IPS-15b (cell line): ENCODE measurements at regions not wholly inside any gene's neighbourhood (a gene's known extent, or its start where the extent isn't known, plus 50 kb on each side); places are given as distances from the start of the nearest gene placed in this dataset.
"Not testable (repeated sequence)": the region's sequence is repeated elsewhere in the genome, so short reads cannot be mapped to it uniquely, and the experiment has no call there.

ENCODE experiments used
- H3K27me3 ChIP-seq: one replicate; pipeline ENCODE4 v1.6.1; 2013; ENCODE audit warnings: low read length; ENCODE audit not compliant: control insufficient read depth, insufficient read depth
- H3K36me3 ChIP-seq: one replicate; pipeline ENCODE4 v1.6.1; 2013; ENCODE audit warnings: low read length; ENCODE audit not compliant: control insufficient read depth, insufficient read depth
- H3K4me1 ChIP-seq: one replicate; pipeline ENCODE4 v1.6.1; 2013; ENCODE audit warnings: mild to moderate bottlenecking, low read length; ENCODE audit not compliant: control insufficient read depth, insufficient read depth
- H3K4me3 ChIP-seq: one replicate; pipeline ENCODE4 v1.5.1; 2013; ENCODE audit warnings: low read depth, low read length
- H3K9ac ChIP-seq: one replicate; pipeline ENCODE4 v1.6.1; 2013; ENCODE audit warnings: low read depth, mild to moderate bottlenecking, low read length
- H3K9me3 ChIP-seq: one replicate; pipeline ENCODE4 v1.6.1; 2013; ENCODE audit warnings: mild to moderate bottlenecking, low read length; ENCODE audit not compliant: control insufficient read depth, insufficient read depth

DNA sequence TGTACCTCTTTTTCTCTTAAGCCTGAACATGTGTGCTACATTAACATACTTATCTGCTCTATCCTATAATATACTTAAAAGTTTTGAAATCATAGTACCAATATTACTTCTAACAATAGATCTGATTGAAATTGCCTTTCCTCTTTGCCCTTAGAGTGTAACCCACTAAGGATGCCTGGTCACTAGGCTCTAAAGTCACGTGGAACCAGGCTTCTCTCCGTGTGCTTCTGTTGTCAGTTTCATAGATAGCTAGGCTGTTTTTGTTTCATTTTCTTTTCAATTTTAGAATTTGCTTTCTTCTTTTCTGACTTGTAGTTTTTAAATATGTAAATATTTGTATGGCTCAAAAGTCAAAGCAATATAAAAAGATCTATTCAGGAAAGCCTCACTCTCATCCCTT lies 100.5 kb upstream of the PZP start:
- H3K9ac ChIP-seq, H3K36me3 ChIP-seq, H3K9me3 ChIP-seq: not testable (repeated sequence)

DNA sequence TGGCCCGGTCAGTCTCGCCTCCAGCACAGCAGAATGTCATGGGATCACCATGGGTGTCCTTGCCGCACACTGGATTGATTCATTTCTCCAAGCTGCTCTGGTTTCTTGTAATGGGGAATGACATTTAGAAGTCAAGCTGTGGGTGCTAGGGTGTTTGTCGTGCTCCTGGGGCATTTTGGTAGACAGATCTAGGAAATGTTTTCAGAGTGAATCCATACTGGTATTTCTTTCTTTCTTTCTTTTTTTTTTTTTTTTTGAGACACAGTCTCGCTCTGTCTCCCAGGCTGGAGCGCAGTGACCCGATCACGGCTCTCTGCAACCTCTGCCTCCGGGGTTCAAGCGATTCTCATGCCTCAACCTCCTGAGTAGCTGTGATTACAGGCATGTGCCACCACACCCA lies 100.0 kb upstream of the PZP start:
- not testable (repeated sequence) for H3K9ac ChIP-seq, H3K9me3 ChIP-seq, H3K36me3 ChIP-seq, H3K27me3 ChIP-seq, H3K4me1 ChIP-seq, H3K4me3 ChIP-seq

More for the DNA sequence above, 100.5 kb upstream of the PZP start:
- H3K4me1 ChIP-seq, H3K4me3 ChIP-seq, H3K27me3 ChIP-seq: not testable (repeated sequence)

GRCh38 chr12:9307255-9307654 lies 99.1 kb upstream of the PZP start:
- H3K36me3 ChIP-seq, H3K4me3 ChIP-seq, H3K9me3 ChIP-seq, H3K27me3 ChIP-seq, H3K9ac ChIP-seq, H3K4me1 ChIP-seq: not testable (repeated sequence)

DNA sequence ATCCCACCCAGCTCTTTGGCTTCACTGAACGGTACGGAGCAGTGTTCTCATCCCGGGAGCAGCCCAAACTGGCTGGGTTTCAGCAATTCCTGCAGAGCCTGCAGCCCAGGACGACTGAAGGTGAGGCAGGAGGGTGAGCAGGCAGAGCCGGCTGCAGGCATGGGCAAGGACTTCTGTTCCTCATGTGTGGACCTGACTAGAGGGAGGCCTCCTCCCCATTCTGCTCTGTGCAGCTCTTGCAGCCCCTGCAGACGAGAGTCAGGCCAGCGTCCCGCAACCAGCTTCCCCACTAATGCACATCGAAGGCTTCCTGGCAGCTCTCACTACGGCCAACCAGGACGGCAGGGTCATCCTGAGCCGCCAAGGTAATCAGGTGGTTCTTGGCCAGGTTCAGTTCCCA lies 97.8 kb upstream of the PZP start:
- H3K27me3 ChIP-seq, H3K9me3 ChIP-seq, H3K4me3 ChIP-seq, H3K9ac ChIP-seq, H3K4me1 ChIP-seq, H3K36me3 ChIP-seq: not testable (repeated sequence)

GRCh38 chr12:9304540-9304939 lies 96.3 kb upstream of the PZP start:
- not testable (repeated sequence) for H3K36me3 ChIP-seq, H3K27me3 ChIP-seq, H3K4me1 ChIP-seq, H3K9me3 ChIP-seq, H3K4me3 ChIP-seq, H3K9ac ChIP-seq

DNA sequence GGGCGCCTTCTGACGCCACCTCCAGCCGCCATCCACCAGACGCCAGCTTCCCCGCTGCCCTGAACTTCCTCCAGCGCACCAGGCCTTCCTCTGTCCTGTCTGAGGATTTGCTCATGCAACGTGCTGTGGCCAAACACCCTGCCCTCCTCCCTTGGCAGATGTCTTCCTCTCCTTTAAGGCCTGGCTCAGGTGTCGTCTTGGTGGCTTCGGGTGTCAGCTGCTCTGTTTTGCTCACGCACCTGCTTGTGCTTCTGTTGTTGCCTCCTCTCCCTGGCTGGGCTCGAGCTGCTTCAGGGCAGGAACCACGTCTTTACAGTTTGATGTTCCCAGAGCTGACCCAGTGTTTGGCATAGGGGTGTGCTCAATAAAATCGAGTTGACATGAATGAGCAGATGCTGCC lies 87.7 kb upstream of the PZP start:
- H3K9ac ChIP-seq, H3K4me3 ChIP-seq: not testable (repeated sequence)

GRCh38 chr12:9294072-9294620 lies 86.0 kb upstream of the PZP start:
- not testable (repeated sequence) for H3K9ac ChIP-seq, H3K9me3 ChIP-seq, H3K27me3 ChIP-seq, H3K4me3 ChIP-seq, H3K4me1 ChIP-seq, H3K36me3 ChIP-seq

More for the DNA sequence above, 87.7 kb upstream of the PZP start:
- not testable (repeated sequence) for H3K4me1 ChIP-seq, H3K27me3 ChIP-seq, H3K36me3 ChIP-seq, H3K9me3 ChIP-seq

- not testable (repeated sequence) for H3K36me3 ChIP-seq, H3K4me1 ChIP-seq, H3K9ac ChIP-seq, H3K27me3 ChIP-seq, H3K9me3 ChIP-seq, H3K4me3 ChIP-seq
Measured at GRCh38 chr12:9293391-9293790, 85.2 kb upstream of the PZP start.

DNA sequence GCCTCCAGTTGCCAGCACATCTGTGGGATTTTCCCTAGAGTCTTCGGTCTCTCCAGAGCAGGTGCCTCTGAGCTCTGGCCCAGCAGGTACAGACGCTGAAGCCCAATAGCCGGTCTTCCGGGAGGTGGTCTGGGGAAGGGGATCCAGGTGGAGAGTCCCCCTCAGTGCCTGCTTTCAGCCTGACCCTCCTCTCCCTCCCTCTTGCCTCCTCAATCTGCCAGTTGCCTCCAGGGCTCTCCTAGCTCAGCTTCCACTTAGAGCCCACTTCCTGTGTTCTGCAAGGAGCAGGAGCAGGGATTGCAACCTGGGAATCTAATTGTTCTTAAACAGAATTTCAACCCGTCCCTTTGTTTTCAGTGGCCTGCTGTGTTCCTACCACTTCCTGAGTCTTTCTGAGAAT lies 81.8 kb upstream of the PZP start:
- not testable (repeated sequence) for H3K9me3 ChIP-seq, H3K4me3 ChIP-seq, H3K27me3 ChIP-seq, H3K4me1 ChIP-seq, H3K9ac ChIP-seq, H3K36me3 ChIP-seq

DNA sequence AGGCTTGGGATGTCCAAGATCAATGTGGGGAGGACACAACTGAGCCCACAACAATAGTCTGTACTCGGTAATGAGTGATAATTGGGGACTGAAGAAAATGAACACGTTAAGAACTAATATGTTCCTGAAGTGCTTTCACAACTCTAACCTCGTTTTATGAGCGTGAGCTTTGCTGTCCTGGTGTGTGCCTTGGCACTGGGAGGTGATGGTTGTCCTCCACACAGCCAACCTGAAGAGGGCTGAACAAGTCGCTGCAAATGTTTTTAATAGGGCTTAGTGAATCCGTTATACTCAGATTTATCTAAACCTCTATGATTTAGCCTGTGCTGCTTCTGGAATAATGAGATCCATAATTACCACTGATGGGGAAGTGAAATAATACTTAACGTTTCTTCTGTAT lies 76.5 kb upstream of the PZP start:
- H3K9ac ChIP-seq, H3K27me3 ChIP-seq, H3K36me3 ChIP-seq, H3K9me3 ChIP-seq, H3K4me1 ChIP-seq: not testable (repeated sequence)
- peak overlapping the region; percentile 22 for H3K4me3 ChIP-seq

DNA sequence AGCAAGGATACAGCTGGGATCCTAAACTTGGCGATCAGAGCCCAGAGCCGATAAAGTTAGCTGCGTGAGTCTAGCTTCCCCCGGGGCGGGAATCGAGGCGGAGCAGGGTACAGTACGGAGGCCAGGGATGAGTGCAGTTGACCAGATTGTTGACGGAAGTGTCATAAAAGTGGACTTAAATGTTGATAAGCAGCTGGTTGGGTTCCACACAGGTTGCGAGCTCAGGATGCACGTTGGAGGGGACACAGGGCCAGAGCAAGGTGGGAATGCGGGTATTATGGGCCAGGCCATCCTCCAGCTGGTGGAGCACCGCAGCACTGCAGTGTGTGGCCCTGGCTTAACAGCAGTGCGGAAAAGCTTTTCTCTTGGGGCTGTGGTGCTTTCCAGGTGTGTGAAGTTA lies 76.0 kb upstream of the PZP start:
- peak overlapping the region; percentile 75 for H3K4me3 ChIP-seq
- not testable (repeated sequence) for H3K4me1 ChIP-seq
- peak overlapping the region; percentile 73 for H3K9ac ChIP-seq

GRCh38 chr12:9283346-9284095 lies 75.3 kb upstream of the PZP start:
- Histone ChIP-seq H3K4me3 (peak overlapping the region; percentile 75), H3K9ac (peak overlapping the region; percentile 81)
- not testable (repeated sequence) for H3K27me3 ChIP-seq, H3K36me3 ChIP-seq, H3K4me1 ChIP-seq, H3K9me3 ChIP-seq

More for the DNA sequence above, 76.0 kb upstream of the PZP start:
- not testable (repeated sequence) for H3K9me3 ChIP-seq, H3K27me3 ChIP-seq, H3K36me3 ChIP-seq
